Hepatocyte (in vitro differentiated cells): ENCODE measurements at regions not wholly inside any gene's neighbourhood (a gene's known extent, or its start where the extent isn't known, plus 50 kb on each side); places are given as distances from the start of the nearest gene placed in this dataset.
"Not testable (repeated sequence)": the region's sequence is repeated elsewhere in the genome, so short reads cannot be mapped to it uniquely, and the experiment has no call there.

Source experiments
- DNase-seq: peaks from one replicate; pipeline ENCODE4 v3.0.0-alpha.2; 2016; ENCODE audit warnings: low spot score
- H2AFZ ChIP-seq: fragments of 200-600 bp; sonication (generic); 2 replicates; pipeline ENCODE4 v1.6.0; 2016; ENCODE audit warnings: antibody characterized with exemption, mild to moderate bottlenecking
- H3K27ac ChIP-seq: fragments of 200-600 bp; sonication (generic); 2 replicates; pipeline ENCODE4 v1.5.1; 2016; ENCODE audit warnings: mild to moderate bottlenecking
- H3K27me3 ChIP-seq: fragments of 200-600 bp; sonication (generic); 2 replicates; pipeline ENCODE4 v1.6.1; 2016
- H3K36me3 ChIP-seq: fragments of 200-600 bp; sonication (generic); replicated peaks from 2 replicates; pipeline ENCODE4 v1.5.1; 2016; ENCODE audit warnings: low read depth; ENCODE audit not compliant: insufficient read depth
- H3K4me1 ChIP-seq: fragments of 200-600 bp; sonication (generic); 2 replicates; pipeline ENCODE4 v1.5.1; 2016; ENCODE audit warnings: mild to moderate bottlenecking, moderate library complexity; ENCODE audit not compliant: insufficient read depth
- H3K4me2 ChIP-seq: fragments of 200-600 bp; sonication (generic); 2 replicates; pipeline ENCODE4 v1.6.0; 2016
- H3K4me3 ChIP-seq: fragments of 200-600 bp; sonication (generic); 2 replicates; pipeline ENCODE4 v1.5.1; 2016; ENCODE audit warnings: mild to moderate bottlenecking
- H3K79me2 ChIP-seq: fragments of 200-600 bp; sonication (generic); 2 replicates; pipeline ENCODE4 v1.6.0; 2017; ENCODE audit warnings: mild to moderate bottlenecking
- H3K9me2 ChIP-seq: fragments of 200-600 bp; sonication (generic); replicated peaks from 2 replicates; pipeline ENCODE4 v1.6.0; 2017; ENCODE audit warnings: mild to moderate bottlenecking; ENCODE audit not compliant: insufficient read depth
- H3K9me3 ChIP-seq: fragments of 200-600 bp; sonication (generic); 2 replicates; pipeline ENCODE4 v1.5.1; 2016; ENCODE audit warnings: low read depth, mild to moderate bottlenecking
- H4K20me1 ChIP-seq: fragments of 200-600 bp; sonication (generic); 2 replicates; pipeline ENCODE4 v1.6.0; 2016; ENCODE audit warnings: mild to moderate bottlenecking; ENCODE audit not compliant: insufficient read depth, poor library complexity, severe bottlenecking
- WGBS: methylation state at CpG from one replicate; pipeline ENCODE4 v1.1.6; 2016; ENCODE audit warnings: low lambda C conversion rate; ENCODE audit errors: missing lambda C conversion rate; 5-methylcytosine and 5-hydroxymethylcytosine counted together

DNA sequence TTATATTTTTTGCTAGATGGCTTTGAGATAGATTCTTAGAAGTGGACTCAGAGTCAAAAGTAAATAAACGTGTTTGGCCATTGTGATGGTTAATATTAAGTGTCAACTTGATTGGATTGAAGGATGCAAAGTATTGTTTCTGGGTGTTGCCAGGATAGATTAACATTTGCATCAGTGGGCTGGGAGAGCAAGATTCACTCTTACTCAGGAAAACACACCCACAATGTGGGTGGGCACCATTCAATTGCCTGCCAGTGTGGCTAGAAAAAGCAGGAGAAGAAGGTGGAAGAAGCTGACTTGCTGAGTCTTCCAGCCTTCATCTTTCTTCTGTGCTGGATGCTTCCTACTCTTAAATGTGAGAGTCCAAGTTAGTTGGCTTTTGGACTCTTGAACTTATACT is 368.4 kb upstream of the TSPY2 start:
- not testable (repeated sequence) for H3K4me1 ChIP-seq, H3K36me3 ChIP-seq, H3K9me3 ChIP-seq, H2AFZ ChIP-seq, DNase-seq, H3K27ac ChIP-seq, H3K4me3 ChIP-seq, H3K9me2 ChIP-seq, H3K27me3 ChIP-seq, H3K79me2 ChIP-seq, H3K4me2 ChIP-seq, H4K20me1 ChIP-seq
- WGBS: no CpG with 5 or more reads among the region's 1 CpG

DNA sequence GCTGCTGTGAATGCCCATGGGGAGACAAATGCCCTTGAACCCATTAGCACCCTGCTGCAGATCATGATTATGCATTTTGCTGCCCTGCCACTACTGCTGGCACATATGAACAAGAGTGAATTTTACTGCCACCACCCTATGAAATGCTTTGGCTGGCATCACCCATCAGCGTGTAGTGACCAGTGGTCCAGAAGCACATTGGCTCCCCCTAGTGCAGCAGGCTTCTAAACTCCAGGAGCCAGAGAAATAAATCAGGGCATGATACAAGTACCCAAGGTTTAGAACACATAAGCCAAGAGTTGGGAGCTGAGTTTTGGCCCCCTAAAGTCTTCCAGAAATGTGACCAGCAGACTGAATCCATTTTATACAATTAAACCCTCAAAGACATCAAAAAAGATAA is 355.4 kb upstream of the TSPY2 start:
- not testable (repeated sequence) for H3K9me2 ChIP-seq, H2AFZ ChIP-seq, H3K4me3 ChIP-seq, H3K36me3 ChIP-seq, H3K4me2 ChIP-seq, H3K9me3 ChIP-seq, H3K27ac ChIP-seq, H3K79me2 ChIP-seq, H3K4me1 ChIP-seq, H4K20me1 ChIP-seq, DNase-seq, H3K27me3 ChIP-seq
- no CpG with 5 or more reads among the region's 1 CpG for WGBS

DNA sequence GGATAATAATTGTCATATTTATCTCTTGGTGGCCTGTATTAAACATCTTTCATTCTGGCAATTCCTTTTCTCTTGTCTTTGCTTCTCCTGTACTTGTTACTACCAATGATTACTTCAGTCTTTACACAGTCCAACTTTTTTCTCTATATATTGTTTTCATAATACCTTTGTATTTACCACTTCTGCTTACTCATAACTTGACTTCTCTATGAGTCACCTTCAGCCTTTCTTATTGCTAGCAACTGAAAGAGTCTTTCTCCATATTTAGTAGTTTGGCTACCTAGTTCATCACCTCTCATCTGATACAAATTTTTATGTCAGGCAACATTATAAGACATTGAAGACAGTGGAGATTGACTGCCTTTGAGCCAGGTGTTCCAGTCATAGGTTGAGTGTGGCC is 349.3 kb upstream of the TSPY2 start:
- not testable (repeated sequence) for H3K4me3 ChIP-seq, H3K27me3 ChIP-seq, DNase-seq, H3K36me3 ChIP-seq, H3K79me2 ChIP-seq, H3K27ac ChIP-seq, H3K9me3 ChIP-seq, H2AFZ ChIP-seq, H3K4me1 ChIP-seq, H4K20me1 ChIP-seq, H3K4me2 ChIP-seq, H3K9me2 ChIP-seq

DNA sequence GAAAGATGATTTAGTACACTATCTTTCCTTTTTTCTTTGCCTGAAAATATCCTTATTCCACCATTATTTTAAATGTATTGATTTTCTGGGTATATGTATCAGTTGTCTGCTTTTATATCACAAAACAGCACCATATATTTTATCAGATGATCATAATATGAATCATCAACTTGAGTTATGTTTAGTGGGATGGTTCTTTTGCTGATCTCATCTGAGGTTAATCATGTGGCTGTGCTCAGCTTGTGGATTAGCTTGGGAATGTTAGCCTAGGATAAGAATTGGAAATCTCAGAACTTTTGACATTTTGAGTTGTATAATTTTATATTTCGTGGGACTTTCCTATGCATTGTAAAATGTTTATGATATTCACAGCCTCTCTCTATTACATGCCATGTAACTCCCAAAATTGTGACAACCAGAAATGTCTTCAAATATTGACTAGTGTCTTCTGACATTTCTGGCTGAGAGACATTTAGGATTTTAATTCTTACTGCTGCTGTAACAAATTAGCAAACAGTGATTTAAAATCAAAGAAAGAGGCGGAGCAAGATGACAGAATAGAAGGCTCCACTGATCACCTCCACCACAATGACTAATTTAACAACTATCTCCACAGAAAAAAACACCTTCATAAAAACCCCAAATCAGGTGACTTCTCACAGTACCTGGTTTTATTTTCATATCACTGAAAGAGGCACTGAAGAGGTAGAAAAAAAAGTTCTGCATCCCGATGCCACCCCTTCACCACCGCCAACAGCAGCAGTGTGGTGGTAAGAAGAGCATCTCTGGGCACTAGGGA is 337.1 kb upstream of the TSPY2 start:
- not testable (repeated sequence) for H4K20me1 ChIP-seq, DNase-seq, H2AFZ ChIP-seq, H3K4me2 ChIP-seq, H3K36me3 ChIP-seq, H3K27me3 ChIP-seq, H3K27ac ChIP-seq, H3K9me2 ChIP-seq, H3K4me1 ChIP-seq, H3K9me3 ChIP-seq, H3K79me2 ChIP-seq, H3K4me3 ChIP-seq
- WGBS: no CpG with 5 or more reads among the region's 4 CpGs

DNA sequence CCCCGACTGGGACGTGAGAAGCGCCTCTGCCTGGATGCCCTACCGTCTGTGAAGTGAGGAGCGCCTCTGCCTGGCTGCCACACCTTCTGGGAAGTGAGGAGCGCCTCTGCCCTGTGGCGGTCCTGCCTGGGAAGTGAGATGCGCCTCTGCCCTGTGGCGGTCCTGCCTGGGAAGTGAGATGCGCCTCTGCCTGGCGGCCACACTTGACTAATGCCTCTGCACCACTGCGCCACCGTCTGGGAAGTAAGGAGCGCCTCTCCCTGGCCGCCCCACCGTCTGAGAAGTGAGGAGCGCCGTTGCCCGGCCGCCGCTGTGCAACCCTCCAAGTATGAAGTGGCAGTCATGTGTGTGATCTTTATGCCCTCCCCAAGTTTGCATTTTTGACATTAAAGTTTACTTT is 307.6 kb upstream of the TSPY2 start:
- not testable (repeated sequence) for H3K4me2 ChIP-seq, DNase-seq, H3K4me1 ChIP-seq, H4K20me1 ChIP-seq, H3K4me3 ChIP-seq, H3K9me3 ChIP-seq, H3K36me3 ChIP-seq, H3K79me2 ChIP-seq, H3K9me2 ChIP-seq, H3K27ac ChIP-seq, H2AFZ ChIP-seq, H3K27me3 ChIP-seq
- WGBS: no CpG with 5 or more reads among the region's 21 CpGs

DNA sequence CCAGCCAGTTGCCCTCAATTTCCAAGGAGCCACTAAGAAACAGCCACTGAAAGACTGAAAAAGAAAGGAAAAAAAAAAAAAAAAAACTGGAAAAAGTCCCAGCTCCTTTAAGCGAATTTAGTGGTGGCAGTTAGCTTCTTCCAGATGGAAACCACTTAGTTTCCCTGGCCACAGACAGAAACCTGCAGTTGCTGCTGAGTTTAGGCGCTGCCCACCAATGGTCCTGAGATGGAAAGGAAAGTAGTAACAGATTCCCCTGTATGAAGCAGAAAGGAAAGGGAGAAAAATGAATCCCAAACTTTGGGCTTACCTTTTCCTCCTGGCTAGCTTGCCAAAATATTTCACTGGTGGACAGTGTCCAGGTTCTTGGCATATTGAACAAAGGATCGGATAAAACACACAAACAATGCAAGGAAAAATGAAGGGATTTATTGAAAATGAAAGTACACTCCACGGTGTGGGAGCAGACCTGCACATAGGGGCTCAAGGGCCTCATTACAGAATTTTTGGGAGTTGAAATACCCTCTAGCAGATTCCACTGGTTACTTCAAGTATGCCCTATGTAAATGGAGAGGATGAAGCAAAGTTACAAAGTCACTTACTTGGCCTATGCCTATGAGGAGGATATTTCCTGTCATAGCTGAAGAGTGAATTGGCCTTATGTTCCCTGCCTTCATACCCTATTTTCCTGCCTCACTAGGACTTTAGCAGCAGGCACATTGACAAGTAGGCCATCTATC is 299.5 kb upstream of the TSPY2 start:
- H3K9me3 ChIP-seq, H3K27ac ChIP-seq, H3K36me3 ChIP-seq, H4K20me1 ChIP-seq, H3K79me2 ChIP-seq, H3K4me1 ChIP-seq, H3K4me3 ChIP-seq, H2AFZ ChIP-seq, H3K27me3 ChIP-seq, DNase-seq, H3K4me2 ChIP-seq, H3K9me2 ChIP-seq: not testable (repeated sequence)
- no CpG with 5 or more reads among the region's 4 CpGs for WGBS

DNA sequence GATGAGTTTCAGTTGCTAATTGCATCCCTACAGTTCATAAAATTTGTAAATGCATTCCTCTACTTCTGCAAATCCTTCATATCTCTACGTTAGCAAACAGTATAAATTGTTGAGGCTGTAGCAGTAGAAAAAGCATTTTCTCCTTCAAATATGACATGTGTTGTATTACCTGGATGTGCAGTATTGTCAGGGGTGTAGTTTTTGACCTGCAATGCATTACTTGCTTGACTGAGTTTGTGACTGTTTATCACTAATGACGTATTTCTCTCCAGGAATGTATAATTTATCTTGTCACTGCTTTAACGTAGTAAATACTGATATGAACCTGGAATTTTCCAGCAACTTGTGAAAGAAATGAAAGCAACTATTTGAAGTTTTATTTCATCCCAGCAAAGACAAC is 279.0 kb upstream of the TSPY2 start:
- H3K4me3 ChIP-seq, DNase-seq, H3K4me2 ChIP-seq, H4K20me1 ChIP-seq, H3K36me3 ChIP-seq, H3K27me3 ChIP-seq, H3K27ac ChIP-seq, H3K9me2 ChIP-seq, H3K79me2 ChIP-seq, H3K9me3 ChIP-seq, H3K4me1 ChIP-seq, H2AFZ ChIP-seq: not testable (repeated sequence)
- WGBS: no CpG with 5 or more reads among the region's 3 CpGs

DNA sequence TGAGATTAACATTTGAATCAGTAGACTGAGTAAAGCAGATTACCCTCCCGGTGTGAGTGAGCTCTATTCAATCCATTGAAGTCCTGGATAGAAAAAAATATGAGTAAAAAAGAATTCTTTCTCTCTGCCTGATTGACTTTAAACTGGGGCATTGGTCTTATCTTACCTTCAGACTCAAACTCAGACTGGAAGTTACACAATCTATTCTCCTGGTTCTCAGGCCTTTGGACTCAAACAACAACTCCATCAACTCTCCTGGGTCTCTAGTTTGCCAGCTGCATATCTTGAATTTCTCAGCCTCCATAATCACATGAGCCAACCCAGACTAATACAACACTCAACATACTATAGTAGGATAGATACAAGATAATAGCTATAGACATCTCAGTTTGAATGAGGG is 255.4 kb upstream of the TSPY2 start:
- not testable (repeated sequence) for H4K20me1 ChIP-seq, H3K9me3 ChIP-seq, H3K27ac ChIP-seq, H3K4me1 ChIP-seq, H3K36me3 ChIP-seq, H3K4me2 ChIP-seq, H3K9me2 ChIP-seq, H3K4me3 ChIP-seq, H3K79me2 ChIP-seq, H3K27me3 ChIP-seq, H2AFZ ChIP-seq
- no CpG with 5 or more reads among the region's 1 CpG for WGBS
- DNase-seq: peak; percentile 0
